HCT116 (cell line): ENCODE measurements at regions not wholly inside any gene's neighbourhood (a gene's known extent, or its start where the extent isn't known, plus 50 kb on each side); places are given as distances from the start of the nearest gene placed in this dataset.

ENCODE experiments used
- ATAC-seq: fragments of 200-7000 bp; cut with Tn5 transposase; 2 replicates; pipeline ENCODE4 v1.9.1; 2020; ENCODE audit warnings: mild to moderate bottlenecking, moderate library complexity
- BruUV-seq: library from RNA; stranded (reverse); fragments of 400-500 nt; replicated peaks from 2 replicates; lab custom pipeline; 2021; lab: Mats Ljungman, UMichigan
- CTCF ChIA-PET: fragments of 300-600 bp; sonication (Branson Sonifier 250); formaldehyde crosslinking; loops from one replicate; lab custom pipeline; 2021; ENCODE audit warnings: antibody characterized with exemption; lab: Charles Lee
- POLR2A ChIA-PET: fragments of 300-600, 350-600 bp; sonication (Branson Sonifier 250); formaldehyde crosslinking; loops from one replicate; lab custom pipeline; 2021; ENCODE audit warnings: antibody characterized with exemption; lab: Charles Lee
- RAD21 ChIA-PET, 2 experiments: fragments of 300-600 bp; sonication (Branson Sonifier 250); formaldehyde crosslinking; loops; one replicate each; lab custom pipeline; 2023; ENCODE audit warnings: low total read pairs in 2 of 2; ENCODE audit not compliant: uncharacterized antibody in 2 of 2, unreplicated experiment in 2 of 2, low non-redundant PET in 1 of 2; lab: Charles Lee
- DNase-seq: peaks from one replicate; pipeline ENCODE4 v3.0.0-alpha.2; 2010; ENCODE audit warnings: low read depth, low spot score
- H2AFZ ChIP-seq: fragments of 200-600 bp; shearing (Covaris generic), sonication (generic); 2 replicates; pipeline ENCODE4 v1.6.1; 2017; ENCODE audit warnings: low read depth, mixed run types, mixed read lengths, antibody characterized with exemption, low read length; ENCODE audit not compliant: poor library complexity, severe bottlenecking
- H3K27ac ChIP-seq: 2 replicates; pipeline ENCODE4 v1.5.1; 2012; ENCODE audit warnings: low read depth, low read length
- H3K27me3 ChIP-seq: fragments of 200-600 bp; sonication (generic); 2 replicates; pipeline ENCODE4 v1.6.1; 2016; ENCODE audit warnings: mixed run types, low read length, mixed read lengths; ENCODE audit not compliant: insufficient read depth
- H3K36me3 ChIP-seq, 2 experiments: fragments of 200-500 bp in 1 of 2; fragments of 200-600 bp in 1 of 2; sonication (Bioruptor generic) in 1 of 2; sonication (generic) in 1 of 2; 2 replicates each; pipeline versions ENCODE4 v1.5.1 to v1.6.1; 2014 to 2016; ENCODE audit warnings: low read length in 2 of 2, inconsistent platforms in 1 of 2, mixed read lengths in 1 of 2, mixed run types in 1 of 2; ENCODE audit not compliant: insufficient read depth in 2 of 2, control insufficient read depth in 1 of 2
- H3K4me1 ChIP-seq, 2 experiments: fragments of 200-600 bp in 1 of 2; sonication (generic) in 1 of 2; 2 replicates each; pipeline versions ENCODE4 v1.5.1 to v1.6.1; 2012 to 2017; ENCODE audit warnings: low read length in 2 of 2, inconsistent platforms in 1 of 2, mild to moderate bottlenecking in 1 of 2, mixed read lengths in 1 of 2, mixed run types in 1 of 2, moderate library complexity in 1 of 2; ENCODE audit not compliant: insufficient read depth in 2 of 2, control insufficient read depth in 1 of 2
- H3K4me2 ChIP-seq: fragments of 200-600 bp; sonication (generic); 2 replicates; pipeline ENCODE4 v1.6.1; 2017; ENCODE audit warnings: mixed run types, low read length, mixed read lengths
- H3K4me3 ChIP-seq, 2 experiments: fragments of 200-600 bp in 1 of 2; sonication (generic) in 1 of 2; replicated peaks in 1 of 2; 2 replicates each; pipeline ENCODE4 v1.5.1; 2011 to 2016; ENCODE audit warnings: low read length in 2 of 2, control low read depth in 1 of 2, low read depth in 1 of 2, mild to moderate bottlenecking in 1 of 2, mixed read lengths in 1 of 2, mixed run types in 1 of 2
- H3K79me2 ChIP-seq: fragments of 200-600 bp; sonication (generic); 2 replicates; pipeline ENCODE4 v1.6.1; 2017; ENCODE audit warnings: mild to moderate bottlenecking, mixed run types, low read length, moderate library complexity, mixed read lengths; ENCODE audit not compliant: insufficient read depth
- H3K9ac ChIP-seq: fragments of 200-600 bp; sonication (generic); 2 replicates; pipeline ENCODE4 v1.6.1; 2016; ENCODE audit warnings: low read length, mixed read lengths
- H3K9me2 ChIP-seq: fragments of 200-600 bp; sonication (generic), shearing (Covaris generic); 2 replicates; pipeline ENCODE4 v1.6.1; 2017; ENCODE audit warnings: mixed run types, mild to moderate bottlenecking, moderate library complexity; ENCODE audit not compliant: insufficient read depth
- H3K9me3 ChIP-seq, 2 experiments: fragments of 200-500 bp in 1 of 2; fragments of 200-600 bp in 1 of 2; sonication (Bioruptor generic) in 1 of 2; sonication (generic) in 1 of 2; 2 replicates each; pipeline ENCODE4 v1.6.1; 2014 to 2017; ENCODE audit warnings: low read length in 2 of 2, mixed read lengths in 2 of 2, inconsistent platforms in 1 of 2, low read depth in 1 of 2, mild to moderate bottlenecking in 1 of 2, mixed run types in 1 of 2, moderate library complexity in 1 of 2; ENCODE audit not compliant: control insufficient read depth in 1 of 2, insufficient read depth in 1 of 2
- H4K20me1 ChIP-seq: fragments of 200-600 bp; sonication (generic), shearing (Covaris generic); 2 replicates; pipeline ENCODE4 v1.6.1; 2017; ENCODE audit warnings: mixed run types, mild to moderate bottlenecking, moderate library complexity; ENCODE audit not compliant: insufficient read depth
- ELF1 ChIP-seq: IDR thresholded peaks from 2 replicates; pipeline ENCODE4 v1.6.1; 2012; ENCODE audit warnings: low read depth, borderline replicate concordance
- EZH2phosphoT487 ChIP-seq: fragments of 200-600 bp; IDR thresholded peaks from 2 replicates; pipeline ENCODE4 v1.6.1; 2018; ENCODE audit warnings: antibody characterized with exemption, borderline replicate concordance
- JUND ChIP-seq: IDR thresholded peaks from 2 replicates; pipeline ENCODE4 v1.6.1; 2012
- MAX ChIP-seq: IDR thresholded peaks from 2 replicates; pipeline ENCODE4 v1.6.1; 2012
- REST ChIP-seq: IDR thresholded peaks from 2 replicates; pipeline ENCODE4 v1.6.1; 2012; ENCODE audit warnings: low read depth
- SP1 ChIP-seq: IDR thresholded peaks from 2 replicates; pipeline ENCODE4 v1.6.1; 2012; ENCODE audit warnings: low read depth
- YY1 ChIP-seq: IDR thresholded peaks from 2 replicates; pipeline ENCODE4 v1.6.1; 2011; ENCODE audit warnings: low read length, low read depth, moderate library complexity, mild to moderate bottlenecking; ENCODE audit not compliant: insufficient replicate concordance; ENCODE audit errors: extremely low read depth
- ZFX ChIP-seq: fragments of 450-650 bp; IDR thresholded peaks from 2 replicates; pipeline ENCODE4 v1.6.1; 2017
- intact Hi-C: fragments of 100-400 bp; cut with micrococcal nuclease; formaldehyde crosslinking; loops from 2 replicates; pipeline ENCODE4 v1.10.0; 2022
- TF ChIP-seq, protein P1 (sequence below): IDR thresholded peaks from 2 replicates; pipeline ENCODE4 v1.6.1; 2012
- TF ChIP-seq, protein P2 (sequence below): IDR thresholded peaks from 2 replicates; pipeline ENCODE4 v1.6.1; 2011; ENCODE audit warnings: mild to moderate bottlenecking, low read length, moderate library complexity; ENCODE audit not compliant: insufficient replicate concordance; ENCODE audit errors: extremely low read depth

DNA sequence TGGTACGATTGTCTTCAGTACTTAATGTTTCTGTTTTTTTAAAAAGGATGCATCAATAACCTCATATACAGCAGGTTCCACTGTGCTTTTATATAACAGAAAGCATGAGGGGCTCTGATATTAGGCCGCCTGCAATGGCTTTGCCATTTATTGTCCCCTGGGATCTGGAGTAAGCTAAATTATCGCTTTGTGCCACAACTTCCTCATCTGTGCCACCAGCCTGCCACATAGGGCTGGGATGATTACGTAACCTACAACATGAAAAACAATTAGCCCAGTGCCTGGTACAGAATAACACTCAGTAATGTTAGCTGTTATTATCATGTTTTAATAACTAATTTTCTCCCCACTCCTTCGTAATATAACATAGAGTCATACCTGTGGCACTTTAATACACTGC, 65.5 kb upstream of the TRIM2 start:
- DNase-seq (no peak), ATAC-seq (no peak)
- no peak overlapping the region for H3K4me3 ChIP-seq
- intact Hi-C loops: no loop called here
- ChIA-PET CTCF (no interaction called here), POLR2A (no interaction called here), RAD21 (no interaction called here)
- no peak overlapping the region for H3K27ac ChIP-seq
- H3K79me2 ChIP-seq: no peaks in the 10 kb centered on the region
- no peak overlapping the region for H2AFZ ChIP-seq
- TF ChIP-seq MAX (no peak), SP1 (no peak), ZFX (no peak), EZH2phosphoT487 (no peak), REST (no peak), YY1 (no peak), ELF1 (no peak), JUND (no peak)
- TF ChIP-seq, protein P1, sequence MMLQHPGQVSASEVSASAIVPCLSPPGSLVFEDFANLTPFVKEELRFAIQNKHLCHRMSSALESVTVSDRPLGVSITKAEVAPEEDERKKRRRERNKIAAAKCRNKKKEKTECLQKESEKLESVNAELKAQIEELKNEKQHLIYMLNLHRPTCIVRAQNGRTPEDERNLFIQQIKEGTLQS: no peak
- TF ChIP-seq, protein P2, sequence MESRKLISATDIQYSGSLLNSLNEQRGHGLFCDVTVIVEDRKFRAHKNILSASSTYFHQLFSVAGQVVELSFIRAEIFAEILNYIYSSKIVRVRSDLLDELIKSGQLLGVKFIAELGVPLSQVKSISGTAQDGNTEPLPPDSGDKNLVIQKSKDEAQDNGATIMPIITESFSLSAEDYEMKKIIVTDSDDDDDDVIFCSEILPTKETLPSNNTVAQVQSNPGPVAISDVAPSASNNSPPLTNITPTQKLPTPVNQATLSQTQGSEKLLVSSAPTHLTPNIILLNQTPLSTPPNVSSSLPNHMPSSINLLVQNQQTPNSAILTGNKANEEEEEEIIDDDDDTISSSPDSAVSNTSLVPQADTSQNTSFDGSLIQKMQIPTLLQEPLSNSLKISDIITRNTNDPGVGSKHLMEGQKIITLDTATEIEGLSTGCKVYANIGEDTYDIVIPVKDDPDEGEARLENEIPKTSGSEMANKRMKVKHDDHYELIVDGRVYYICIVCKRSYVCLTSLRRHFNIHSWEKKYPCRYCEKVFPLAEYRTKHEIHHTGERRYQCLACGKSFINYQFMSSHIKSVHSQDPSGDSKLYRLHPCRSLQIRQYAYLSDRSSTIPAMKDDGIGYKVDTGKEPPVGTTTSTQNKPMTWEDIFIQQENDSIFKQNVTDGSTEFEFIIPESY: no peak
- no peak overlapping the region for H3K4me2 ChIP-seq
- H3K9ac ChIP-seq: no peak overlapping the region
- peaks cover 9 to 21% of the 10 kb centered on the region in 2 experiments for H3K4me1 ChIP-seq
- no peaks in the 10 kb centered on the region for H3K9me2 ChIP-seq
- H3K9me3 ChIP-seq: no peaks in the 10 kb centered on the region
- no TSS peak for BruUV-seq
- no peaks in the 10 kb centered on the region for H4K20me1 ChIP-seq
- no peaks in the 10 kb centered on the region for H3K36me3 ChIP-seq
- no peaks in the 10 kb centered on the region for H3K27me3 ChIP-seq
